ENCODE measurements at regions not wholly inside any gene's neighbourhood (a gene's known extent, or its start where the extent isn't known, plus 50 kb on each side); places are given as distances from the start of the nearest gene placed in this dataset.

GRCh38 chr12:28770322-28770721 lies 378.8 kb upstream of the FAR2 start:
- no peak for TF ChIP-seq CTCF (IDR thresholded peaks at IDR 0.05; ENCODE audit: extremely low read depth, missing control alignments)

GRCh38 chr12:28771968-28772367 lies 377.1 kb upstream of the FAR2 start:
- no peak for TF ChIP-seq CTCF (IDR thresholded peaks at IDR 0.05; ENCODE audit: extremely low read depth, missing control alignments)
- DNase-seq (ENCODE audit: low spot score), result no peak

More at GRCh38 chr12:28770322-28770721, 378.8 kb upstream of the FAR2 start:
- DNase-seq (ENCODE audit: low spot score), result no peak

- TF ChIP-seq CTCF (IDR thresholded peaks at IDR 0.05; ENCODE audit: extremely low read depth, missing control alignments), result no peak
- DNase-seq (ENCODE audit: low spot score), result no peak
Measured at GRCh38 chr12:28775556-28775955, 373.5 kb upstream of the FAR2 start.

- no peak for TF ChIP-seq CTCF (IDR thresholded peaks at IDR 0.05; ENCODE audit: extremely low read depth, missing control alignments)
Measured at GRCh38 chr12:28776220-28776619, 372.9 kb upstream of the FAR2 start.

GRCh38 chr12:28776913-28777422 lies 372.1 kb upstream of the FAR2 start:
- no peak for TF ChIP-seq CTCF (IDR thresholded peaks at IDR 0.05; ENCODE audit: extremely low read depth, missing control alignments)
- no peak for DNase-seq (ENCODE audit: low spot score)

More at GRCh38 chr12:28776220-28776619, 372.9 kb upstream of the FAR2 start:
- DNase-seq (ENCODE audit: low spot score), result no peak

GRCh38 chr12:28777603-28778365 lies 371.3 kb upstream of the FAR2 start:
- DNase-seq (ENCODE audit: low spot score), result no peak
- TF ChIP-seq CTCF (IDR thresholded peaks at IDR 0.05; ENCODE audit: extremely low read depth, missing control alignments), result no peak

- no peak for TF ChIP-seq CTCF (IDR thresholded peaks at IDR 0.05; ENCODE audit: extremely low read depth, missing control alignments)
- DNase-seq (ENCODE audit: low spot score), result no peak
Measured at GRCh38 chr12:28780096-28780495, 369.0 kb upstream of the FAR2 start.
